Left cardiac atrium (tissue), 4 donors: ENCODE measurements at regions not wholly inside any gene's neighbourhood (a gene's known extent, or its start where the extent isn't known, plus 50 kb on each side); places are given as distances from the start of the nearest gene placed in this dataset.
"Not testable (repeated sequence)": the region's sequence is repeated elsewhere in the genome, so short reads cannot be mapped to it uniquely, and the experiment has no call there.

Source experiments
- ATAC-seq, 2 donors: fragments of 200-7000 bp; cut with Tn5 transposase; one replicate each; pipeline ENCODE4 v1.9.1; 2020; ENCODE audit warnings: mild to moderate bottlenecking in 2 of 2, moderate library complexity in 2 of 2
- DNase-seq: peaks from one replicate; pipeline ENCODE4 v3.0.0-alpha.2; 2020
- intact Hi-C, 2 donors: fragments of 100-400 bp; cut with DNase I; formaldehyde crosslinking; loops; one replicate each; pipeline versions ENCODE4 v1.14.1 to v1.15.1; 2022 to 2023
- donor health status: DM: no; HTN: yes; CAD: no.
- donor health status: DM: no; HTN: yes; CAD: no; lungs with severe emphysema.
- donor health status: DM: yes; HTN: yes; CAD: no.
- donor health status: Dilated cardiomyopathy.

- intact Hi-C loops, result no loop called here
- ATAC-seq, result no peak
- no peak for DNase-seq
Observed at GRCh38 chr5:118174671-118175070, 813.7 kb downstream of the DTWD2 start.

- DNase-seq (no peak), ATAC-seq (no peak)
- intact Hi-C loops, result no loop called here
Observed at GRCh38 chr5:118173340-118173739, 815.0 kb downstream of the DTWD2 start.

GRCh38 chr5:118165619-118166018, 822.7 kb downstream of the DTWD2 start:
- intact Hi-C loops, result no loop called here
- ATAC-seq (no peak), DNase-seq (no peak)

- DNase-seq (no peak), ATAC-seq (no peak)
Observed at GRCh38 chr5:118156181-118156580, 832.2 kb downstream of the DTWD2 start.

GRCh38 chr5:118146824-118147223, 841.5 kb downstream of the DTWD2 start:
- ATAC-seq, result no peak
- intact Hi-C loops, result no loop called here
- no peak for DNase-seq

More at GRCh38 chr5:118156181-118156580, 832.2 kb downstream of the DTWD2 start:
- intact Hi-C loops, result no loop called here

GRCh38 chr5:118144540-118144939, 843.8 kb downstream of the DTWD2 start:
- DNase-seq (no peak), ATAC-seq (no peak)
- intact Hi-C loops, result no loop called here

GRCh38 chr5:118139361-118139760, 849.0 kb downstream of the DTWD2 start:
- DNase-seq, result no peak

GRCh38 chr5:118126159-118126558, 862.2 kb downstream of the DTWD2 start:
- intact Hi-C loops, result no loop called here
- DNase-seq (no peak), ATAC-seq (no peak)

More at GRCh38 chr5:118139361-118139760, 849.0 kb downstream of the DTWD2 start:
- ATAC-seq, result no peak
- intact Hi-C loops, result no loop called here

- DNase-seq, result no peak
- intact Hi-C loops, result no loop called here
- ATAC-seq, result no peak
Observed at GRCh38 chr5:118125687-118126086, 862.7 kb downstream of the DTWD2 start.

- intact Hi-C loops, result no loop called here
- ATAC-seq, result no peak
Observed at GRCh38 chr5:118121258-118121657, 867.1 kb downstream of the DTWD2 start.

GRCh38 chr5:118115791-118116190, 872.6 kb downstream of the DTWD2 start:
- DNase-seq (no peak), ATAC-seq (no peak)
- intact Hi-C loops, result no loop called here

More at GRCh38 chr5:118121258-118121657, 867.1 kb downstream of the DTWD2 start:
- no peak for DNase-seq

- intact Hi-C loops, result no loop called here
- DNase-seq (no peak), ATAC-seq (no peak)
Observed at GRCh38 chr5:118111956-118112355, 876.4 kb downstream of the DTWD2 start.

- intact Hi-C loops, ATAC-seq, DNase-seq: not testable (repeated sequence)
Observed at GRCh38 chr5:118107246-118107645, 881.1 kb downstream of the DTWD2 start.

- DNase-seq (no peak), ATAC-seq (no peak)
- intact Hi-C loops, result no loop called here
Observed at GRCh38 chr5:118098716-118099115, 889.6 kb downstream of the DTWD2 start.

- intact Hi-C loops, result no loop called here
- DNase-seq (no peak), ATAC-seq (no peak)
Observed at GRCh38 chr5:118095115-118095514, 893.2 kb downstream of the DTWD2 start.

GRCh38 chr5:118088448-118088847, 899.9 kb downstream of the DTWD2 start:
- no peak for ATAC-seq
- DNase-seq, result no peak
- intact Hi-C loops, result no loop called here

GRCh38 chr5:118076490-118076889, 911.9 kb downstream of the DTWD2 start:
- ATAC-seq, result no peak
- no peak for DNase-seq
- intact Hi-C loops, result no loop called here

- no peak for DNase-seq
- intact Hi-C loops, result no loop called here
- no peak for ATAC-seq
Observed at GRCh38 chr5:118070041-118070440, 918.3 kb downstream of the DTWD2 start.

- DNase-seq, result no peak
- ATAC-seq, result no peak
- intact Hi-C loops, result no loop called here
Observed at GRCh38 chr5:118069452-118069851, 918.9 kb downstream of the DTWD2 start.

- ATAC-seq (no peak), DNase-seq (no peak)
- intact Hi-C loops, result no loop called here
Observed at GRCh38 chr5:118068886-118069285, 919.5 kb downstream of the DTWD2 start.

- DNase-seq, intact Hi-C loops, ATAC-seq: not testable (repeated sequence)
Observed at GRCh38 chr5:118063836-118064235, 924.5 kb downstream of the DTWD2 start.

GRCh38 chr5:118060833-118061232, 927.5 kb downstream of the DTWD2 start:
- intact Hi-C loops, result no loop called here
- ATAC-seq (no peak), DNase-seq (no peak)
